GM20000 (cell line): ENCODE measurements at regions not wholly inside any gene's neighbourhood (a gene's known extent, or its start where the extent isn't known, plus 50 kb on each side); places are given as distances from the start of the nearest gene placed in this dataset.

Experiments used
- DNase-seq: peaks from one replicate; pipeline ENCODE4 v3.0.0; 2012; ENCODE audit warnings: low spot score
- CTCF ChIP-seq: IDR thresholded peaks from 2 replicates; pipeline ENCODE4 v1.5.1; 2012; ENCODE audit warnings: mild to moderate bottlenecking, control low read depth; ENCODE audit errors: extremely low read depth, missing control alignments

GRCh38 chr5:173815571-173815970, 72.6 kb upstream of the CPEB4 start:
- no peak for DNase-seq
- no peak for TF ChIP-seq CTCF

- no peak for DNase-seq
- no peak for TF ChIP-seq CTCF
These were observed 71.4 kb upstream of the CPEB4 start for GRCh38 chr5:173816728-173817127.

- no peak for DNase-seq
- no peak for TF ChIP-seq CTCF
These were observed 70.6 kb upstream of the CPEB4 start for GRCh38 chr5:173817561-173817960.

DNA sequence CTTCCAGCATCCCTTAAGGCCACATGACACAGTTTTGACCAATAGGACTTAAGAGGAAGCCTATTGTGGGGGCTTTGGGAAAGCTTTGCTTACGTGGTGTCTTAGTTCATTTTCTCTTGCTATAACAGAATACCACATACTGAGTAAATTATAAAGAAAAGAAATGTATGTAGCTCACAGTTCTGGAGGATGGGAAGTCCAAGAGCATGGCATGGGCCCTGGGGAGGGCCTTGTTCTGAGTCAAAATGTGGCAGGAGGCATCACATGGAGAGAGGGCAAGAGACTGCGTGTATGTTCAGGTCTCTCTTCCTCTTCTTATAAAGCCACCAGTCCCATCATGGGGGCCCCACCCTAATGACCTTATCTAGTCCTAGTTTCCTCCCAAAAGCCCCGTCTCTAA, 68.6 kb upstream of the CPEB4 start:
- no peak for DNase-seq
- no peak for TF ChIP-seq CTCF

- DNase-seq, result no peak
- no peak for TF ChIP-seq CTCF
These were observed 64.9 kb upstream of the CPEB4 start for GRCh38 chr5:173823274-173823644.

- no peak for DNase-seq
- no peak for TF ChIP-seq CTCF
These were observed 64.2 kb upstream of the CPEB4 start for GRCh38 chr5:173823721-173824567.

- no peak for DNase-seq
- TF ChIP-seq CTCF, result no peak
These were observed 62.8 kb upstream of the CPEB4 start for GRCh38 chr5:173825215-173825865.
